ENCODE measurements at regions not wholly inside any gene's neighbourhood (a gene's known extent, or its start where the extent isn't known, plus 50 kb on each side); places are given as distances from the start of the nearest gene placed in this dataset.
"Not testable (repeated sequence)": the region's sequence is repeated elsewhere in the genome, so short reads cannot be mapped to it uniquely, and the experiment has no call there.

GRCh38 chr1:57532299-57532698 lies 108.4 kb upstream of the DAB1 start:
- H3K4me1 ChIP-seq = no peaks in the 10 kb centered on the region
- DNase-seq (no peak), ATAC-seq (no peak)
- no peak for TF ChIP-seq POLR2A (IDR thresholded peaks at IDR 0.05)
- no peak for TF ChIP-seq CTCF (IDR thresholded peaks at IDR 0.05)
- no peaks in the 10 kb centered on the region for H3K36me3 ChIP-seq (replicated peaks in 1 of 2; ENCODE audit: insufficient read depth in 1 of 2, low read depth in 2 of 2)
- no peaks in the 10 kb centered on the region for H3K27me3 ChIP-seq
- H3K4me3 ChIP-seq = no peak overlapping the region
- H3K9me3 ChIP-seq = no peaks in the 10 kb centered on the region
- 56 to 75% methylated on average over 1 of the region's 1 CpG for WGBS, 2 donors
- H3K27ac ChIP-seq = no peak overlapping the region
- intact Hi-C loops (cut with DNase I) = no loop called here

GRCh38 chr1:57530911-57531260 lies 107.0 kb upstream of the DAB1 start:
- H3K9me3 ChIP-seq; H3K27me3 ChIP-seq; intact Hi-C loops (cut with DNase I); H3K4me3 ChIP-seq; H3K36me3 ChIP-seq (replicated peaks in 1 of 2; ENCODE audit: insufficient read depth in 1 of 2, low read depth in 2 of 2); ATAC-seq; DNase-seq; H3K27ac ChIP-seq; H3K4me1 ChIP-seq: not testable (repeated sequence)
- 52 to 56% methylated on average over 2 of the region's 2 CpGs for WGBS, 2 donors

- no peaks in the 10 kb centered on the region for H3K4me1 ChIP-seq
- no peaks in the 10 kb centered on the region for H3K36me3 ChIP-seq (replicated peaks in 1 of 2; ENCODE audit: insufficient read depth in 1 of 2, low read depth in 2 of 2)
- 59 to 68% methylated on average over 3 of the region's 3 CpGs for WGBS, 2 donors
- DNase-seq = no peak
- H3K4me3 ChIP-seq = no peak overlapping the region
- intact Hi-C loops (cut with DNase I) = no loop called here
- no peak overlapping the region for H3K27ac ChIP-seq
- no peak for ATAC-seq
- no peaks in the 10 kb centered on the region for H3K27me3 ChIP-seq
- TF ChIP-seq CTCF (IDR thresholded peaks at IDR 0.05) = no peak
- TF ChIP-seq POLR2A (IDR thresholded peaks at IDR 0.05) = no peak
- no peaks in the 10 kb centered on the region for H3K9me3 ChIP-seq
These were observed 106.5 kb upstream of the DAB1 start for GRCh38 chr1:57530206-57530910.

GRCh38 chr1:57522575-57522974 lies 98.7 kb upstream of the DAB1 start:
- TF ChIP-seq CTCF (IDR thresholded peaks at IDR 0.05) (no peak), POLR2A (IDR thresholded peaks at IDR 0.05) (no peak)
- no peaks in the 10 kb centered on the region for H3K4me1 ChIP-seq
- ATAC-seq (no peak), DNase-seq (no peak)
- intact Hi-C loops (cut with DNase I) = no loop called here
- no peaks in the 10 kb centered on the region for H3K36me3 ChIP-seq (replicated peaks in 1 of 2; ENCODE audit: insufficient read depth in 1 of 2, low read depth in 2 of 2)
- WGBS, 2 donors = 75 to 81% methylated on average over 3 of the region's 3 CpGs
- H3K27me3 ChIP-seq = no peaks in the 10 kb centered on the region
- no peak overlapping the region for H3K27ac ChIP-seq
- H3K4me3 ChIP-seq = no peak overlapping the region
- no peaks in the 10 kb centered on the region for H3K9me3 ChIP-seq

GRCh38 chr1:57520743-57521515 lies 97.1 kb upstream of the DAB1 start:
- intact Hi-C loops (cut with DNase I) = no loop called here
- Histone ChIP-seq H3K36me3 (replicated peaks in 1 of 2; ENCODE audit: insufficient read depth in 1 of 2, low read depth in 2 of 2) (no peaks in the 10 kb centered on the region), H3K4me3 (no peak overlapping the region), H3K9me3 (no peaks in the 10 kb centered on the region), H3K4me1 (no peaks in the 10 kb centered on the region), H3K27ac (no peak overlapping the region), H3K27me3 (no peaks in the 10 kb centered on the region)
- TF ChIP-seq POLR2A (IDR thresholded peaks at IDR 0.05) = no peak
- TF ChIP-seq CTCF (IDR thresholded peaks at IDR 0.05) = no peak
- WGBS, 2 donors = 44 to 45% methylated on average over 5 of the region's 5 CpGs
- ATAC-seq = no peak
- DNase-seq = no peak

Measured in body of pancreas (tissue), 4 donors.